ENCODE measurements at regions not wholly inside any gene's neighbourhood (a gene's known extent, or its start where the extent isn't known, plus 50 kb on each side); places are given as distances from the start of the nearest gene placed in this dataset.

DNA sequence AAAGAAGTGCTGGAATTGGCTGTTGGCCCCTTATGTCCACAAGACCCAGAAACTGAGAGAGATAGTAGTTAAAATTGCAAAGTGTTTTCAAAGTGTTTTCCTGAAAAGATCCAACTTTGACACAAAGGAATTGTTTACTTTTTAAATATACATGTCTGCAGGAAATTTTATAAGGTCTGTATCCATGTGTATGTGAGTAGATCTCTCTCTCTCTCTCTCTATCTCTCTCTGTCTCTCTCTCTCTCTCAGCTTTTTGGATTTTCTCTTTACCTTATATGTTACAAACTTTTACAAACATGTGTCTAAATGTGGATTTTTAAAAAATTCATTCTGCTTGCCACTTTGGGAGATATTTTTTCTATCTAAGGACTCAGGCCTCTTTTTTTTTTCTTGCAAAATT, 358.6 kb downstream of the SIPA1L2 start:
- DNase-seq (no peak), ATAC-seq (ENCODE audit: low read depth) (no peak)
- Histone ChIP-seq H3K27me3 (ENCODE audit: control insufficient read depth, insufficient read depth, low read length) (0 out of 2 replicates have a peak, but pooled peaks cover 2% of the 10 kb centered on the region), H4K91ac (ENCODE audit: insufficient read depth, low read depth, low read length) (no peak overlapping the region), H3K9me1 (ENCODE audit: insufficient read depth, low read length) (no peaks in the 10 kb centered on the region), H4K8ac (ENCODE audit: low read depth in 2 of 2, low read length in 2 of 2) (no peak overlapping the region), H3K4ac (ENCODE audit: low read depth, low read length) (no peak overlapping the region), H3K4me2 (ENCODE audit: low read depth, low read length) (no peak overlapping the region), H3K9ac (ENCODE audit: low read depth, low read length) (no peak overlapping the region), H3K9me3 (ENCODE audit: control insufficient read depth, insufficient read depth, low read length) (no peaks in the 10 kb centered on the region), H2BK15ac (ENCODE audit: low read depth, low read length) (no peak overlapping the region), H3K79me1 (ENCODE audit: low read depth in 1 of 2, low read length in 2 of 2) (no peaks in the 10 kb centered on the region), H2AK9ac (replicated peaks; ENCODE audit: low read depth, low read length, poor library complexity) (no peak overlapping the region), H2AK5ac (ENCODE audit: low read depth, low read length) (no peak overlapping the region), H3K36me3 (ENCODE audit: control insufficient read depth, insufficient read depth, low read length) (no peaks in the 10 kb centered on the region), H4K20me1 (ENCODE audit: insufficient read depth, low read length) (no peaks in the 10 kb centered on the region), H3K23ac (ENCODE audit: low read depth, low read length) (no peak overlapping the region), H2BK120ac (ENCODE audit: low read depth, low read length) (no peak overlapping the region), H3K4me1 (ENCODE audit: control insufficient read depth, insufficient read depth, low read length) (no peaks in the 10 kb centered on the region), H3K27ac (ENCODE audit: insufficient read depth, low read length) (no peak overlapping the region), H2BK20ac (ENCODE audit: low read depth, low read length) (no peak overlapping the region), H2AFZ (replicated peaks; ENCODE audit: low read length, poor library complexity) (no peak overlapping the region), H3K18ac (ENCODE audit: low read depth, low read length) (no peak overlapping the region), H3K56ac (ENCODE audit: extremely low read depth, insufficient read depth, low read length) (no peak overlapping the region), H4K5ac (ENCODE audit: low read depth, low read length) (no peak overlapping the region), H2BK5ac (ENCODE audit: low read depth, low read length, poor library complexity, severe bottlenecking) (no peak overlapping the region), H3K4me3 (ENCODE audit: insufficient read depth, low read depth, low read length) (no peak overlapping the region), H3K14ac (replicated peaks; ENCODE audit: low read depth, low read length) (no peak overlapping the region)
- intact Hi-C loops (cut with micrococcal nuclease): no loop called here
- POLR2A ChIA-PET (ENCODE audit: unreplicated experiment): no interaction called here
- TF ChIP-seq, protein P1, sequence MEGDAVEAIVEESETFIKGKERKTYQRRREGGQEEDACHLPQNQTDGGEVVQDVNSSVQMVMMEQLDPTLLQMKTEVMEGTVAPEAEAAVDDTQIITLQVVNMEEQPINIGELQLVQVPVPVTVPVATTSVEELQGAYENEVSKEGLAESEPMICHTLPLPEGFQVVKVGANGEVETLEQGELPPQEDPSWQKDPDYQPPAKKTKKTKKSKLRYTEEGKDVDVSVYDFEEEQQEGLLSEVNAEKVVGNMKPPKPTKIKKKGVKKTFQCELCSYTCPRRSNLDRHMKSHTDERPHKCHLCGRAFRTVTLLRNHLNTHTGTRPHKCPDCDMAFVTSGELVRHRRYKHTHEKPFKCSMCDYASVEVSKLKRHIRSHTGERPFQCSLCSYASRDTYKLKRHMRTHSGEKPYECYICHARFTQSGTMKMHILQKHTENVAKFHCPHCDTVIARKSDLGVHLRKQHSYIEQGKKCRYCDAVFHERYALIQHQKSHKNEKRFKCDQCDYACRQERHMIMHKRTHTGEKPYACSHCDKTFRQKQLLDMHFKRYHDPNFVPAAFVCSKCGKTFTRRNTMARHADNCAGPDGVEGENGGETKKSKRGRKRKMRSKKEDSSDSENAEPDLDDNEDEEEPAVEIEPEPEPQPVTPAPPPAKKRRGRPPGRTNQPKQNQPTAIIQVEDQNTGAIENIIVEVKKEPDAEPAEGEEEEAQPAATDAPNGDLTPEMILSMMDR (conservative IDR thresholded peaks at IDR 0.05; ENCODE audit: low read depth, low read length): no peak
- no peak for TF ChIP-seq RCOR1 (IDR thresholded peaks at IDR 0.05; ENCODE audit: insufficient replicate concordance, low read length)
- TF ChIP-seq CHD1 (IDR thresholded peaks at IDR 0.05; ENCODE audit: low read depth, low read length): no peak
- TF ChIP-seq, protein P2, sequence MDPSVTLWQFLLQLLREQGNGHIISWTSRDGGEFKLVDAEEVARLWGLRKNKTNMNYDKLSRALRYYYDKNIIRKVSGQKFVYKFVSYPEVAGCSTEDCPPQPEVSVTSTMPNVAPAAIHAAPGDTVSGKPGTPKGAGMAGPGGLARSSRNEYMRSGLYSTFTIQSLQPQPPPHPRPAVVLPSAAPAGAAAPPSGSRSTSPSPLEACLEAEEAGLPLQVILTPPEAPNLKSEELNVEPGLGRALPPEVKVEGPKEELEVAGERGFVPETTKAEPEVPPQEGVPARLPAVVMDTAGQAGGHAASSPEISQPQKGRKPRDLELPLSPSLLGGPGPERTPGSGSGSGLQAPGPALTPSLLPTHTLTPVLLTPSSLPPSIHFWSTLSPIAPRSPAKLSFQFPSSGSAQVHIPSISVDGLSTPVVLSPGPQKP (IDR thresholded peaks at IDR 0.05; ENCODE audit: borderline replicate concordance, low read depth, low read length): no peak
- TF ChIP-seq FOS (IDR thresholded peaks at IDR 0.05; ENCODE audit: low read depth, low read length): no peak
- TF ChIP-seq CEBPB (IDR thresholded peaks at IDR 0.05; ENCODE audit: low read depth, low read length): no peak
- no peak for TF ChIP-seq MAZ (IDR thresholded peaks at IDR 0.05; ENCODE audit: borderline replicate concordance, low read depth, low read length)
- no peak for TF ChIP-seq SMC3 (IDR thresholded peaks at IDR 0.05; ENCODE audit: low read depth, low read length)
- in situ Hi-C loops (cut with MboI; ENCODE audit: low sequenced_read_pairs): no loop called here
- BruUV-seq (replicated peaks): no TSS peak
- CTCF ChIA-PET: no interaction called here
- dilution Hi-C loops (cut with HindIII; ENCODE audit: low sequenced_read_pairs, unreplicated experiment): no loop called here

Data from IMR-90 (cell line).